NCI-H526 (cell line): ENCODE measurements at regions not wholly inside any gene's neighbourhood (a gene's known extent, or its start where the extent isn't known, plus 50 kb on each side); places are given as distances from the start of the nearest gene placed in this dataset.

Source experiments
- DNase-seq, 2 experiments: peaks; one replicate each; lab custom pipeline; 2025; lab: John Stamatoyannopoulos, UW

- DNase-seq = no peak
Observed at GRCh38 chr10:123455861-123456260, 210.3 kb upstream of the GPR26 start.

GRCh38 chr10:123458933-123459332, 207.2 kb upstream of the GPR26 start:
- DNase-seq = no peak

DNA sequence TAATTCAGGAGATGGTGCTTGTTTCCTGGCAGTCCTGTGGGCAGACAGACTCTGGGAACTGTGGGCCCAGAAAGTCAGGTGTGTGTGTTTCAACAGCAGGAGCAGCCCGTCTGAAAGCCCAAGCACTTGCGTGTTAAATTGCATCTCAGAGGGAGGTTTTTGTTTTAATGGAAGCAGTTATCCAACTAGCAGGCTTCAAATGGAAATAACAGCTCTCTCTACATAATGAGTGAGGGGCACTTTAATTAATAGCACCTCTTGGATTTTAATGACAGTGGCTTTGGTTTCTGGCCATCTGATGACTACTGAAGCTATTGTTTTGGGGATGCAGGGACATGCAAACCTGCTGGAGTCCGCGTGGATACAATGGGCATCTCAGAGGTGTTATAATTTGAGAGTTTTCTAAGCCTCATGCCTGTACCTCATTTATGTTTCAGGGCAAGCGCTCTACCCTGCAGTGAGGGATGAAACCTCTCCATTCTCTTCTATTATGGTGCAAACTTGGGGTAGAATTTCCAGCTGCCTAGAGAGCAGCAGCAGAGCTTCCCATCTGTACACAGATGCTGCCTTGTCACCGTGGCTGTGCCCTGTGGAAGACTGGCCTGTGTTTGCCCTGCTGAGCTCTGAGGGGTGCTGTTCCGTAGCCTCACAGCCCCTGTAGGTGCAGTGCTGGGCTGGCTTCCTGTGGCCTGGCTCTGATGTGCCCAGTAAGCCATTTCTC, 206.6 kb upstream of the GPR26 start:
- DNase-seq = peak; percentile 12 to 36

DNA sequence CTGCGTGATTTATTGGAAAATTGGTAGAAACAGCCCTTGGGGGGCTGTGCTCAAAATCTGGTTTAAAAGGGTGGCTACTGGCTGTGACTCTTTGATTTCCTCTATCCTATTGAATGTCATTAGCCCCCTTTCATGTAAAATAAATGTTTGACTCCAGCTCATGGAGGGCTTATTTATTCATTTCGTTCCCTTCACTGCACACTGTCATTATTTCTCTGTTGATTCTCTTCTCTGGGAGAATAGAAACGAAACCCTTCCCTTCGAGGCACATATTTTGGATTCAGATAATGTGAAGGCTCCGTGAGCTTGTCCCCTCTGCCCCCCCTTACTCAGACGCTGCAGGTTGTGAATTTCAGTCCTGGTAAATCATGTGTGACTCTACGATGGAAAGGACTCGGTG, 203.9 kb upstream of the GPR26 start:
- DNase-seq = no peak

- no peak for DNase-seq
Observed at GRCh38 chr10:123462756-123463155, 203.4 kb upstream of the GPR26 start.

DNA sequence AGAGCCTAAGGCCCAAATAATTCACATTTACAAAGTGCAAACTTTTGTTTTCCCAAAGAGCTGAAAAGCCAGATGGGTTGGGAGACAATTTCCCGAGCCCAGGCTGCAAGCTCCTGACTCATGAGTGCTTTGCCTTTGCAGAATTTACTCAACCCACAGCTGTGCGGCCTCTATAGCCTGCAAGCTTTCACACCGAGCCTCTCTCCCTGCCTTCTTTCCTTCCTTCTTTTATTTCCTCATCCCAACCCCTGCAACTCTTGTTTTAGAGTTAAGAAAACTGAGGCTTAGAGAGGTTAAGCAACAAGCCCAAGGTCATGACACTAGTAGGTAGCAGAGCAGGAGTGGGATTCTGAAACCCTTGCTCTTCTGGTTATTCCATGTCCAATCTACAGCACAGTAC, 203.0 kb upstream of the GPR26 start:
- DNase-seq = no peak

- DNase-seq = no peak
Observed at GRCh38 chr10:123463698-123464097, 202.5 kb upstream of the GPR26 start.

GRCh38 chr10:123464430-123465323, 201.5 kb upstream of the GPR26 start:
- no peak for DNase-seq

DNA sequence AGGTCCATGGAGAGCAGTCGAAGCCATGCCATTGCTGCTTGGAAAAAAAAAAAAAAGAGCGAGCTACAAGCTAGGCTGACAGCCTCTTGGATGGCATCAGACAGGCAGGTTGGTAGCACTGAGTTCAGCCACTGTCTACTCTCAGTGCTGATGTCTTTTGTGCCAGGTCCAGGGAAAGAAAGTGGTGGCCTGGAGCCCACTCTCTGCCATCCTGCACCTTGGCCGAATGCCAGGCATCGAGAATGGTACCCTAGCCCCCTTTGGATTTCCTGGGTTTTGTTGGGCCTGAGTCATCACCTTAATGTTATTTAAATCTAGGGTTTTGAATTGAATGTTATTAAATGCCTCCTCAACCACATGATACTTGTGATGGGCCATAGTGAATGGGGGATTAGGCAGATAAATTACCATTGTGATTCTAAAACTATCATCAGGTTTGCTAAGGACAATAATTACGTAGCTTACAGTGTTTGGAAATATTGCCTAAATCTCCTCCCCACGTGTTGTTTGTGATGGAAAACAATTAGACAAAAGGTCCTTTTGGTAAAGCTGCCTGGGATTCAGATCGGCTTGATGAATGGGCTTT, 195.7 kb upstream of the GPR26 start:
- DNase-seq = no peak

- no peak for DNase-seq
Observed at GRCh38 chr10:123471811-123472210, 194.3 kb upstream of the GPR26 start.

GRCh38 chr10:123472606-123473005, 193.5 kb upstream of the GPR26 start:
- no peak for DNase-seq

- DNase-seq = no peak
Observed at GRCh38 chr10:123474700-123475099, 191.5 kb upstream of the GPR26 start.

GRCh38 chr10:123475466-123475865, 190.7 kb upstream of the GPR26 start:
- no peak for DNase-seq

- peak; percentile 95 to 99 for DNase-seq
Observed at GRCh38 chr10:123478116-123478515, 188.0 kb upstream of the GPR26 start.

GRCh38 chr10:123479640-123480039, 186.5 kb upstream of the GPR26 start:
- DNase-seq = peak in 1 of 2 experiments; percentile 51

GRCh38 chr10:123480344-123480743, 185.8 kb upstream of the GPR26 start:
- DNase-seq = no peak

GRCh38 chr10:123480845-123481244, 185.3 kb upstream of the GPR26 start:
- no peak for DNase-seq

DNA sequence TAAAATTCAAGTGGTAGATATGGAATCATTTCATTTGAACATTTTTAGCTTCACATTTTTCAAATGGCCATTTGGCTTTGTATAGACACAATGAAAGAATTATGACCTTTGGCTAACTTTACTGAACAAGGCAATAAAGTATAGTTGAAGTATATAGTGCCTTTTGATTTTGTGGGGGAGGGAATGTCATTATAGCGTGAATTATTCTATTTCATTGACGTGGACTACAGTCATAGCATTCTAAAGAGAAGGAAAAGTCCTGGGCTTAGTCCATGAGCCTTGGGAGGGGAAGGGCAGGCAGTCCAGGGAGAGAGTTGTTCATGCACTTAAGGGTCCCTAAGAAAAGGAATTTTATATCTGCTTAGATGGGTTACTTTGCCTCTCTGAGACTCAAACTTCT, 181.4 kb upstream of the GPR26 start:
- no peak for DNase-seq

- DNase-seq = peak; percentile 91
Observed at GRCh38 chr10:123485341-123485960, 180.7 kb upstream of the GPR26 start.

DNA sequence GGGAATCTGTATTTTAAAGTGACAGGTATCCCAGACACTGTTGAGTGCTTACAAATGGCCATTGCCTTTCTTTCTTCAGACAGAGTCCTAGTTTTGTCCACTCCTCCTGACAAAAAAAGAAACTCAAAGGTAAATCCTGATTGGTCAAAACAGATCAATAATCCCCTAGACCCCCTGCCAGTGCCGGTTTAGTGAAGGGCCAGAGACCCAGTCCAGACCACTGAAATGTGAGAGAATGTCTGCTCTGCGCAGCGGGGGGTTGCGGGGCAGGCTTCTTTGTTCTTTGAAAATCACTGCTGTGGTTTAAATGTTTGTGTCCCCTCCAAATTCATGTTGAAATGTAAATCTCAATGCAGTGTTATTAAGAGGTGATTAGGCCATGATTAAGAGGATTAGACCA, 177.7 kb upstream of the GPR26 start:
- no peak for DNase-seq

DNA sequence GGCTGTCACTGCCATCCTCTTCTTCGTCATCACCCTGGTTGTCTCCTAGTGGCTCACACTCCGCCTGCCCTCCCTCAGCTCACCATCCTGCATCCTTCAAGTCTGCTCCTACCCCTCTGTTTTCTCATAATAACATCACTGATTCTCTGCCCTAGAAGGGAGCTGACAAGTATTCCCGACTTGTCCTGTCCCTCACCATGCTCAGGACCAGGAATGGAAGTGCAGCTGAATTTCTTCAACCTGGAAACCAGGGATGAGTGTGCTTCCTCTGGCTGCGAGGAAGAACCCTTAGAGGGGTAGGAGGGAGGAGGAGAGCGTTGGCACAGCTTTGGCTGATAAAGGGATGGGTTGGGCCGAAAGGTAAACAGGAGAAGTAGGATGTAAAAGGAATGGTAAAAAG, 174.8 kb upstream of the GPR26 start:
- no peak for DNase-seq

DNA sequence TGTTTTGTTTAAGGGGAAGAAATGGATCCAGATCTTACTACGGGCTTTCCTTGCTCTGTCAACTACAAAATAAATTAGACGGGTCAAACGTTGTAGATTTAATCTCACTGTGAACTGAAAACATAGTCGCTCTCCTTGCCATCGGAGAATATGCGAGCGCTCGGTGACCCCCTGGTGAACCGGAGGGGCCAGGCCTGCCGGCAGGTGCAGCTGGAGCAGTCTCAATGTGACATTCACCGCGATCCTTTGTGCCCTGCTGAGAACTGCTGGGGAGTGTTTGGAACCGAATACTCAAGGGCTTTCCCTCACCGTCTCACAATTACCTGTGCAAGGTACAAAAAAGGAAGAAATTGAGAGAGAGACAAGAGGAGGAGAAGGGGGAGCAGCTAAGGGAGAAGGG, 174.1 kb upstream of the GPR26 start:
- peak in 1 of 2 experiments; percentile 51 for DNase-seq
